K562 (cell line): ENCODE measurements at regions not wholly inside any gene's neighbourhood (a gene's known extent, or its start where the extent isn't known, plus 50 kb on each side); places are given as distances from the start of the nearest gene placed in this dataset.

ENCODE experiments used
- ATAC-seq: fragments of 200-7000 bp; cut with Tn5 transposase; 3 replicates; pipeline ENCODE4 v1.9.1; 2020; ENCODE audit warnings: moderate library complexity
- BruUV-seq: library from RNA; stranded (reverse); fragments of 400-500 nt; replicated peaks from 2 replicates; lab custom pipeline; 2021; lab: Mats Ljungman, UMichigan
- CTCF ChIA-PET: fragments of 300-600 bp; formaldehyde crosslinking; extraction: SDS; loops from one replicate; lab custom pipeline; 2021; ENCODE audit warnings: low intra/inter-chr PET ratio; lab: Yijun Ruan, JAX
- POLR2A ChIA-PET: fragments of 300-600, 350-650 bp; sonication (Branson Sonifier 250); formaldehyde crosslinking; extraction: SDS; loops from one replicate; lab custom pipeline; 2021; ENCODE audit warnings: antibody characterized with exemption, inconsistent platforms; lab: Yijun Ruan, JAX
- DNase-seq, 4 experiments: peaks; one replicate each; pipeline versions ENCODE4 v3.0.0 to v3.0.0-alpha.2; 2011 to 2018; ENCODE audit warnings: low spot score in 3 of 4, mixed read lengths in 3 of 4; ENCODE audit errors: extremely low read depth in 1 of 4
- FAIRE-seq: peaks from 2 replicates; lab custom pipeline; 2011; peaks lifted over from hg19 to GRCh38; lab: Jason Lieb, UNC
- H2AFZ ChIP-seq: 2 replicates; pipeline ENCODE4 v1.6.0; 2011; ENCODE audit warnings: low read depth, low read length, control low read depth, inconsistent platforms
- H3K27ac ChIP-seq: fragments of 200-600 bp; 3 replicates; pipeline ENCODE4 v1.8.0; 2011; ENCODE audit warnings: low read depth, mild to moderate bottlenecking, control low read depth, inconsistent platforms, low read length, moderate library complexity, mixed read lengths; ENCODE audit errors: extremely low read depth
- H3K27me3 ChIP-seq, 2 experiments: fragments of 300-600 bp in 1 of 2; 2 replicates in 1 of 2; 3 replicates in 1 of 2; pipeline versions ENCODE4 v1.6.0 to v1.8.0; 2011; ENCODE audit warnings: inconsistent platforms in 2 of 2, low read length in 2 of 2, mild to moderate bottlenecking in 1 of 2, mixed read lengths in 1 of 2, moderate library complexity in 1 of 2; ENCODE audit not compliant: control insufficient read depth in 2 of 2, insufficient read depth in 2 of 2
- H3K36me3 ChIP-seq: fragments of 300-600 bp; 3 replicates; pipeline ENCODE4 v1.8.0; 2011; ENCODE audit warnings: mild to moderate bottlenecking, low read length, inconsistent platforms; ENCODE audit not compliant: control insufficient read depth, insufficient read depth
- H3K4me1 ChIP-seq, 2 experiments: fragments of 200-600 bp in 1 of 2; replicated peaks in 1 of 2; 2 replicates in 1 of 2; 3 replicates in 1 of 2; pipeline versions ENCODE4 v1.5.1 to v1.8.0; 2011; ENCODE audit warnings: inconsistent platforms in 2 of 2, low read length in 2 of 2, mild to moderate bottlenecking in 1 of 2, mixed read lengths in 1 of 2, moderate library complexity in 1 of 2; ENCODE audit not compliant: control insufficient read depth in 2 of 2, insufficient read depth in 2 of 2
- H3K4me2 ChIP-seq: 2 replicates; pipeline ENCODE4 v1.6.1; 2011; ENCODE audit warnings: low read length, control low read depth, inconsistent platforms, mixed read lengths; ENCODE audit not compliant: insufficient read depth
- H3K4me3 ChIP-seq: fragments of 200-600 bp; sonication (generic), shearing (Covaris generic); 2 replicates; pipeline ENCODE4 v1.5.1; 2016; ENCODE audit warnings: control low read depth, inconsistent platforms
- H3K79me2 ChIP-seq: fragments of 200-600 bp; 3 replicates; pipeline ENCODE4 v1.8.0; 2011; ENCODE audit warnings: low read length, inconsistent platforms; ENCODE audit not compliant: control insufficient read depth, insufficient read depth
- H3K9ac ChIP-seq, 2 experiments: 2 replicates each; pipeline versions ENCODE4 v1.6.0 to v1.6.1; 2011; ENCODE audit warnings: low read depth in 2 of 2, low read length in 2 of 2, control low read depth in 1 of 2, inconsistent platforms in 1 of 2, mild to moderate bottlenecking in 1 of 2, mixed read lengths in 1 of 2; ENCODE audit not compliant: insufficient read depth in 1 of 2
- H3K9me1 ChIP-seq: one replicate; pipeline ENCODE4 v1.6.0; 2011; ENCODE audit warnings: inconsistent platforms, mild to moderate bottlenecking, low read length, moderate library complexity; ENCODE audit not compliant: control insufficient read depth, insufficient read depth
- H3K9me3 ChIP-seq: replicated peaks from 2 replicates; pipeline ENCODE4 v1.5.1; 2011; ENCODE audit warnings: low read depth, low read length, inconsistent platforms; ENCODE audit not compliant: control insufficient read depth, insufficient read depth
- H4K20me1 ChIP-seq: replicated peaks from 2 replicates; pipeline ENCODE4 v1.6.1; 2011; ENCODE audit warnings: low read length, inconsistent platforms, mixed read lengths; ENCODE audit not compliant: control insufficient read depth, insufficient read depth
- CEBPB ChIP-seq: fragments of 450-650 bp; IDR thresholded peaks from 2 replicates; pipeline ENCODE4 v1.6.1; 2016; ENCODE audit warnings: missing genetic modification characterization, missing compliant biosample characterization
- CEBPG ChIP-seq, 3 experiments: fragments of 200-800 bp in 1 of 3; sonication (Bioruptor generic) in 1 of 3; sonication (generic) in 1 of 3; formaldehyde crosslinking in 1 of 3; IDR thresholded peaks in 2 of 3; conservative IDR thresholded peaks in 1 of 3; 2 replicates each; pipeline versions ENCODE4 v1.6.1 to v1.8.0; 2016 to 2022; ENCODE audit warnings: missing compliant biosample characterization in 2 of 3, missing genetic modification characterization in 2 of 3, mild to moderate bottlenecking in 1 of 3, missing genetic modification reagents in 1 of 3
- PREB ChIP-seq: sonication (generic); formaldehyde crosslinking; IDR thresholded peaks from 2 replicates; pipeline ENCODE4 v1.8.1; 2023; ENCODE audit warnings: mild to moderate bottlenecking, missing genetic modification reagents
- WGBS: fragments of 100-300 bp; shearing (Covaris generic); methylation state at CpG from one replicate; pipeline ENCODE4 v1.1.6; 2016; ENCODE audit warnings: low coverage, mixed read lengths; ENCODE audit not compliant: insufficient coverage; ENCODE audit errors: missing lambda C conversion rate; 5-methylcytosine and 5-hydroxymethylcytosine counted together
- in situ Hi-C: fragments of 300-500 bp; cut with MboI; formaldehyde crosslinking; loops from 4 replicates; pipeline ENCODE4 v1.15.0; 2018; ENCODE audit warnings: inconsistent platforms, mixed read lengths
- intact Hi-C: fragments of 100-400 bp; cut with micrococcal nuclease; formaldehyde crosslinking; loops from 2 replicates; pipeline ENCODE4 v1.14.2; 2022

- CTCF ChIA-PET = no interaction called here
- Histone ChIP-seq H4K20me1 (no peaks in the 10 kb centered on the region), H3K27ac (no peak overlapping the region), H2AFZ (no peak overlapping the region), H3K4me2 (no peak overlapping the region), H3K9me3 (no peaks in the 10 kb centered on the region), H3K79me2 (no peaks in the 10 kb centered on the region), H3K9ac (no peak overlapping the region), H3K9me1 (no peaks in the 10 kb centered on the region), H3K27me3 (no peaks in the 10 kb centered on the region), H3K4me3 (no peak overlapping the region), H3K36me3 (no peaks in the 10 kb centered on the region), H3K4me1 (no peaks in the 10 kb centered on the region)
- ATAC-seq = no peak
- BruUV-seq = no TSS peak
- FAIRE-seq = no peak
- DNase-seq = no peak
- 23% methylated on average over 3 of the region's 3 CpGs for WGBS
- in situ Hi-C loops = no loop called here
- TF ChIP-seq CEBPB (tag) (peak; percentile 77), CEBPG (CRISPR knock-in tag; IDR thresholded peaks at IDR 0.05) (no peak), CEBPG (tag; conservative IDR thresholded peaks at IDR 0.05 in 1 of 2, IDR thresholded peaks at IDR 0.05 in 1 of 2) (peak; percentile 50 to 90), PREB (CRISPR knock-in tag) (no peak)
- intact Hi-C loops = no loop called here
- POLR2A ChIA-PET = interaction anchor here (0.6 to 0.8 kb wide), 2 partner anchors 7 to 734 kb away, joined by 3 read pairs; no protein-coding TSS in a partner anchor
These were observed 99.5 kb downstream of the FAM76B start for GRCh38 chr11:95690100-95690499.
